H1 (cell line): ENCODE measurements at regions not wholly inside any gene's neighbourhood (a gene's known extent, or its start where the extent isn't known, plus 50 kb on each side); places are given as distances from the start of the nearest gene placed in this dataset.

Experiments used
- CTCF ChIA-PET: fragments of 300-600 bp; sonication (Branson Sonifier 250); formaldehyde crosslinking; loops from one replicate; lab custom pipeline; 2021; ENCODE audit not compliant: partially characterized antibody; lab: Charles Lee
- POLR2A ChIA-PET: fragments of 300-600 bp; sonication (Branson Sonifier 250); formaldehyde crosslinking; loops from one replicate; lab custom pipeline; 2021; ENCODE audit warnings: inconsistent platforms; ENCODE audit not compliant: partially characterized antibody; lab: Charles Lee
- DNase-seq, 2 experiments: peaks; one replicate each; pipeline versions ENCODE4 v3.0.0 to v3.0.0-alpha.2; 2010 to 2022; ENCODE audit warnings: low spot score in 2 of 2, low read depth in 1 of 2, mixed read lengths in 1 of 2
- FAIRE-seq: peaks from 2 replicates; lab custom pipeline; 2011; peaks lifted over from hg19 to GRCh38; lab: Jason Lieb, UNC
- H2AFZ ChIP-seq: 2 replicates; pipeline ENCODE4 v1.8.1; 2012; ENCODE audit warnings: low read length, inconsistent platforms
- H2AK5ac ChIP-seq: 2 replicates; pipeline ENCODE4 v1.6.1; 2013; ENCODE audit warnings: low read depth, low read length
- H2BK120ac ChIP-seq: replicated peaks from 2 replicates; pipeline ENCODE3; 2013; ENCODE audit warnings: low read depth, low read length, inconsistent platforms
- H2BK12ac ChIP-seq: 2 replicates; pipeline ENCODE4 v1.6.1; 2013; ENCODE audit warnings: low read depth, low read length
- H2BK15ac ChIP-seq: 2 replicates; pipeline ENCODE4 v1.6.1; 2013; ENCODE audit warnings: low read length
- H2BK20ac ChIP-seq: 2 replicates; pipeline ENCODE4 v1.6.1; 2013; ENCODE audit warnings: low read length
- H2BK5ac ChIP-seq: 2 replicates; pipeline ENCODE4 v1.6.1; 2013; ENCODE audit warnings: low read depth, low read length
- H3K14ac ChIP-seq: 2 replicates; pipeline ENCODE4 v1.6.1; 2013; ENCODE audit warnings: inconsistent platforms; ENCODE audit not compliant: insufficient read length
- H3K18ac ChIP-seq: 2 replicates; pipeline ENCODE4 v1.6.1; 2013; ENCODE audit warnings: low read length; ENCODE audit errors: extremely low read depth
- H3K23ac ChIP-seq: 2 replicates; pipeline ENCODE4 v1.6.1; 2013; ENCODE audit warnings: inconsistent platforms; ENCODE audit not compliant: insufficient read length
- H3K23me2 ChIP-seq: 2 replicates; pipeline ENCODE4 v1.6.1; 2013; ENCODE audit warnings: low read depth, low read length
- H3K27ac ChIP-seq: 2 replicates; pipeline ENCODE4 v1.6.1; 2011; ENCODE audit warnings: low read depth, low read length, inconsistent platforms
- H3K27me3 ChIP-seq, 4 experiments: replicated peaks in 1 of 4; 1 replicate in 1 of 4; 2 replicates in 3 of 4; pipeline versions ENCODE4 v1.6.1 to v1.8.1; 2011 to 2013; ENCODE audit warnings: low read length in 3 of 4, mild to moderate bottlenecking in 3 of 4, inconsistent platforms in 2 of 4, mixed read lengths in 2 of 4, moderate library complexity in 1 of 4; ENCODE audit not compliant: control insufficient read depth in 3 of 4, insufficient read depth in 3 of 4; ENCODE audit errors: extremely low read depth in 1 of 4
- H3K36me3 ChIP-seq, 4 experiments: 2 replicates each; pipeline versions ENCODE4 v1.6.1 to v1.8.1; 2011 to 2013; ENCODE audit warnings: mild to moderate bottlenecking in 4 of 4, low read length in 3 of 4, moderate library complexity in 2 of 4, control low read depth in 1 of 4, inconsistent platforms in 1 of 4; ENCODE audit not compliant: insufficient read depth in 4 of 4, control insufficient read depth in 2 of 4
- H3K4ac ChIP-seq: replicated peaks from 2 replicates; pipeline ENCODE3; 2013; ENCODE audit warnings: low read length, low read depth, mixed read lengths, inconsistent platforms; ENCODE audit not compliant: insufficient read length
- H3K4me1 ChIP-seq, 4 experiments: replicated peaks in 1 of 4; 1 replicate in 1 of 4; 2 replicates in 3 of 4; pipeline versions ENCODE4 v1.6.1 to v1.8.1; 2011 to 2013; ENCODE audit warnings: low read length in 3 of 4, inconsistent platforms in 2 of 4, mixed read lengths in 1 of 4; ENCODE audit not compliant: insufficient read depth in 4 of 4, control insufficient read depth in 3 of 4
- H3K4me2 ChIP-seq, 2 experiments: 2 replicates each; pipeline versions ENCODE4 v1.6.1 to v1.8.1; 2011 to 2013; ENCODE audit warnings: low read depth in 2 of 2, low read length in 2 of 2, control low read depth in 1 of 2, inconsistent platforms in 1 of 2, mild to moderate bottlenecking in 1 of 2; ENCODE audit not compliant: insufficient read depth in 1 of 2
- H3K4me3 ChIP-seq, 4 experiments: fragments of 200-600, 300-600 bp in 1 of 4; sonication (generic), shearing (Covaris generic), sonication (Bioruptor Twin) in 1 of 4; 2 replicates each; pipeline versions ENCODE4 v1.5.1 to v1.8.1; 2011 to 2016; ENCODE audit warnings: low read length in 4 of 4, low read depth in 3 of 4, control low read depth in 2 of 4, inconsistent platforms in 2 of 4, mild to moderate bottlenecking in 2 of 4, mixed read lengths in 1 of 4, moderate library complexity in 1 of 4; ENCODE audit not compliant: insufficient read depth in 2 of 4; ENCODE audit errors: extremely low read depth in 1 of 4
- H3K56ac ChIP-seq: replicated peaks from 2 replicates; pipeline ENCODE3; 2013; ENCODE audit warnings: low read depth, mild to moderate bottlenecking, mixed read lengths, low read length, inconsistent platforms; ENCODE audit not compliant: insufficient read length
- H3K79me1 ChIP-seq: 2 replicates; pipeline ENCODE4 v1.6.1; 2013; ENCODE audit warnings: low read depth, low read length, control low read depth
- H3K79me2 ChIP-seq, 2 experiments: 2 replicates each; pipeline versions ENCODE4 v1.6.1 to v1.8.1; 2012 to 2013; ENCODE audit warnings: low read length in 2 of 2, mild to moderate bottlenecking in 2 of 2, inconsistent platforms in 1 of 2; ENCODE audit not compliant: insufficient read depth in 2 of 2, control insufficient read depth in 1 of 2
- H3K9ac ChIP-seq, 4 experiments: replicated peaks in 1 of 4; 1 replicate in 1 of 4; 2 replicates in 3 of 4; pipeline versions ENCODE4 v1.6.1 to v1.8.1; 2011 to 2013; ENCODE audit warnings: low read depth in 3 of 4, low read length in 3 of 4, control low read depth in 2 of 4, mild to moderate bottlenecking in 2 of 4, moderate library complexity in 2 of 4, inconsistent platforms in 1 of 4; ENCODE audit errors: extremely low read depth in 1 of 4
- H3K9me3 ChIP-seq, 2 experiments: 2 replicates each; pipeline versions ENCODE4 v1.6.1 to v1.8.1; 2012 to 2013; ENCODE audit warnings: mild to moderate bottlenecking in 2 of 2, moderate library complexity in 2 of 2, control low read depth in 1 of 2, inconsistent platforms in 1 of 2, low read depth in 1 of 2, low read length in 1 of 2, mixed read lengths in 1 of 2; ENCODE audit not compliant: insufficient read depth in 2 of 2
- H4K20me1 ChIP-seq, 2 experiments: replicated peaks in 1 of 2; 2 replicates each; pipeline versions ENCODE3 to v1.8.1; 2011 to 2013; ENCODE audit warnings: inconsistent platforms in 2 of 2, low read length in 2 of 2, mild to moderate bottlenecking in 1 of 2; ENCODE audit not compliant: insufficient read depth in 2 of 2, control insufficient read depth in 1 of 2
- H4K5ac ChIP-seq: 2 replicates; pipeline ENCODE4 v1.6.1; 2013; ENCODE audit warnings: low read length, low read depth, mixed read lengths, inconsistent platforms; ENCODE audit not compliant: insufficient read length
- H4K8ac ChIP-seq: 2 replicates; pipeline ENCODE4 v1.8.0; 2013; ENCODE audit warnings: mild to moderate bottlenecking, moderate library complexity, low read length, inconsistent platforms; ENCODE audit not compliant: insufficient read depth; ENCODE audit errors: extremely low read depth
- H4K91ac ChIP-seq: replicated peaks from 2 replicates; pipeline ENCODE3; 2013; ENCODE audit warnings: low read length, mixed read lengths, inconsistent platforms; ENCODE audit not compliant: insufficient read length
- BACH1 ChIP-seq: IDR thresholded peaks from 2 replicates; pipeline ENCODE4 v1.6.1; 2012; ENCODE audit warnings: low read length, improper control_type of control experiment
- BCL11A ChIP-seq, 2 experiments: IDR thresholded peaks; one replicate each; pipeline ENCODE4 v1.6.1; 2011; ENCODE audit warnings: low read depth in 2 of 2, low read length in 2 of 2, mild to moderate bottlenecking in 2 of 2
- BRCA1 ChIP-seq: IDR thresholded peaks from 2 replicates; pipeline ENCODE4 v1.6.1; 2012; ENCODE audit warnings: low read depth, low read length, improper control_type of control experiment
- CHD1 ChIP-seq: IDR thresholded peaks from 2 replicates; pipeline ENCODE4 v1.6.1; 2012; ENCODE audit warnings: low read depth, low read length, improper control_type of control experiment
- CHD2 ChIP-seq: IDR thresholded peaks from 2 replicates; pipeline ENCODE4 v1.6.1; 2012; ENCODE audit warnings: low read length, improper control_type of control experiment
- CTBP2 ChIP-seq: IDR thresholded peaks from 2 replicates; pipeline ENCODE4 v1.7.0; 2011; ENCODE audit warnings: borderline replicate concordance, mild to moderate bottlenecking, moderate library complexity, mixed read lengths, low read length; ENCODE audit not compliant: insufficient read depth, insufficient read length
- EZH2 ChIP-seq: fragments of 200-600 bp; sonication (generic); IDR thresholded peaks from 2 replicates; pipeline ENCODE4 v1.7.1; 2012; ENCODE audit warnings: low read depth, mild to moderate bottlenecking, moderate library complexity, low read length, inconsistent platforms; ENCODE audit not compliant: severe bottlenecking
- MAFK ChIP-seq: IDR thresholded peaks from 2 replicates; pipeline ENCODE4 v1.6.1; 2012; ENCODE audit warnings: low read depth, mild to moderate bottlenecking, improper control_type of control experiment, low read length
- PHF8 ChIP-seq: fragments of 200-600 bp; sonication (generic); conservative IDR thresholded peaks from 2 replicates; pipeline ENCODE4 v1.7.1; 2012; ENCODE audit warnings: low read depth, mild to moderate bottlenecking, inconsistent platforms, low read length, moderate library complexity
- RBBP5 ChIP-seq: IDR thresholded peaks from 2 replicates; pipeline ENCODE4 v1.7.1; 2012; ENCODE audit warnings: low read depth, mild to moderate bottlenecking, inconsistent platforms, low read length, moderate library complexity, borderline replicate concordance
- RFX5 ChIP-seq: IDR thresholded peaks from 2 replicates; pipeline ENCODE4 v1.6.1; 2011; ENCODE audit warnings: low read depth, low read length, improper control_type of control experiment, borderline replicate concordance
- SP2 ChIP-seq: IDR thresholded peaks from 2 replicates; pipeline ENCODE4 v1.6.1; 2012; ENCODE audit warnings: mild to moderate bottlenecking, low read length, inconsistent platforms
- SUZ12 ChIP-seq: fragments of 200-600 bp; sonication (generic); IDR thresholded peaks from 2 replicates; pipeline ENCODE4 v1.6.1; 2012; ENCODE audit warnings: mild to moderate bottlenecking, inconsistent platforms, low read length, moderate library complexity, mixed read lengths
- WGBS, 2 experiments: shearing (Covaris generic) in 1 of 2; methylation state at CpG; one replicate each; pipeline versions ENCODE4 v1.1.6 to v1.1.7; 2013 to 2015; ENCODE audit warnings: low lambda C conversion rate in 2 of 2, mixed read lengths in 2 of 2, inconsistent platforms in 1 of 2, low coverage in 1 of 2, missing lambda C conversion rate in 1 of 2; ENCODE audit not compliant: insufficient replicate concordance in 2 of 2, insufficient coverage in 1 of 2, insufficient read length in 1 of 2; ENCODE audit errors: extremely low coverage in 1 of 2, missing lambda C conversion rate in 1 of 2; 5-methylcytosine and 5-hydroxymethylcytosine counted together
- TF ChIP-seq, protein P1 (sequence below): IDR thresholded peaks from 2 replicates; pipeline ENCODE4 v1.6.1; 2012; ENCODE audit warnings: low read length, inconsistent platforms

DNA sequence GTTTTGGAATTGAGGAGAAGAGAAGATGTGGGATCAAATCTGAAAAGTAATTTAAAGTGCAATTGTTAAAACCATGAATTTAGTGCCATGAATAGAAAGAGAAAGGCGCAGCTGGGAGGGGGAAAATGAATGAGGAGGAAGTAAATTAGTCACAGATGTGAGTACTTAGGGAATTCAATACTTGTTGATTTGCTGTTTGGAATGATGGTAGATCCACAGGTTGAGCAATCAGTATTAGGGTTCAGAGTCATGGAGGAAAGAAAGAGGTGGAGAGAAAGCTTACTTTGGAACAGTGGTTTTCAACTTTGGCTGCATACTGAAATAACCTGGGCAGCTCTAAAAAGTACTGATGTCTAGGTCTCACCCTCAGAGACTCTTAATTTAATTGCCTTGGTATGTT, 229.7 kb upstream of the ASCC3 start:
- 96% methylated on average over 1 of the region's 1 CpG; no CpG with 5 or more reads in 1 of the 2 experiments for WGBS, 2 experiments
- Histone ChIP-seq H2BK12ac (no peak overlapping the region), H2AFZ (no peak overlapping the region), H3K14ac (no peak overlapping the region), H3K23ac (no peak overlapping the region), H2BK15ac (no peak overlapping the region), H2BK20ac (no peak overlapping the region), H3K79me2 (no peaks in the 10 kb centered on the region), H3K27me3 (no peaks in the 10 kb centered on the region), H2BK5ac (no peak overlapping the region), H3K79me1 (no peaks in the 10 kb centered on the region), H3K4me2 (no peak overlapping the region), H4K20me1 (no peaks in the 10 kb centered on the region), H3K4me3 (no peak overlapping the region), H3K27ac (no peak overlapping the region), H3K4ac (no peak overlapping the region), H2BK120ac (no peak overlapping the region), H3K9me3 (no peaks in the 10 kb centered on the region), H3K18ac (no peak overlapping the region), H2AK5ac (no peak overlapping the region), H4K8ac (no peak overlapping the region), H4K5ac (no peak overlapping the region), H4K91ac (no peak overlapping the region), H3K36me3 (no peaks in the 10 kb centered on the region), H3K4me1 (peaks cover 0 to 3% (median 0%) of the 10 kb centered on the region in 4 experiments; a peak in 1 of 7 replicates), H3K23me2 (no peaks in the 10 kb centered on the region; the same call in 1 of the 2 replicates), H3K56ac (no peak overlapping the region), H3K9ac (no peak overlapping the region)
- ChIA-PET POLR2A (no interaction called here), CTCF (interaction anchor here (1.0 to 1.6 kb wide), 4 partner anchors 8 to 117 kb away, joined by 3 to 4 read pairs (median 3); no protein-coding TSS in a partner anchor)
- DNase-seq (no peak), FAIRE-seq (no peak)
- TF ChIP-seq PHF8, result no peak
- TF ChIP-seq BRCA1, result no peak
- TF ChIP-seq MAFK, result no peak
- no peak for TF ChIP-seq RBBP5
- no peak for TF ChIP-seq EZH2
- no peak for TF ChIP-seq BACH1
- TF ChIP-seq CHD2, result no peak
- no peak for TF ChIP-seq SP2
- no peak for TF ChIP-seq SUZ12
- no peak for TF ChIP-seq CHD1
- no peak for TF ChIP-seq CTBP2
- TF ChIP-seq, protein P1, sequence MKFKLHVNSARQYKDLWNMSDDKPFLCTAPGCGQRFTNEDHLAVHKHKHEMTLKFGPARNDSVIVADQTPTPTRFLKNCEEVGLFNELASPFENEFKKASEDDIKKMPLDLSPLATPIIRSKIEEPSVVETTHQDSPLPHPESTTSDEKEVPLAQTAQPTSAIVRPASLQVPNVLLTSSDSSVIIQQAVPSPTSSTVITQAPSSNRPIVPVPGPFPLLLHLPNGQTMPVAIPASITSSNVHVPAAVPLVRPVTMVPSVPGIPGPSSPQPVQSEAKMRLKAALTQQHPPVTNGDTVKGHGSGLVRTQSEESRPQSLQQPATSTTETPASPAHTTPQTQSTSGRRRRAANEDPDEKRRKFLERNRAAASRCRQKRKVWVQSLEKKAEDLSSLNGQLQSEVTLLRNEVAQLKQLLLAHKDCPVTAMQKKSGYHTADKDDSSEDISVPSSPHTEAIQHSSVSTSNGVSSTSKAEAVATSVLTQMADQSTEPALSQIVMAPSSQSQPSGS, result no peak
- no peak for TF ChIP-seq RFX5
- TF ChIP-seq BCL11A (IDR thresholded peaks at IDR 0.05; ENCODE audit: low read depth in 2 of 2, low read length in 2 of 2), result no peak
